NCI-H748 (cell line): ENCODE measurements at regions not wholly inside any gene's neighbourhood (a gene's known extent, or its start where the extent isn't known, plus 50 kb on each side); places are given as distances from the start of the nearest gene placed in this dataset.

Experiments used
- DNase-seq: peaks from one replicate; lab custom pipeline; 2025; ENCODE audit not compliant: unreplicated experiment; lab: John Stamatoyannopoulos, UW

- no peak for DNase-seq
These were observed 405.2 kb downstream of the ZNF608 start for GRCh38 chr5:124341066-124341858.

- DNase-seq = no peak
These were observed 408.4 kb downstream of the ZNF608 start for GRCh38 chr5:124337996-124338395.

- no peak for DNase-seq
These were observed 413.0 kb downstream of the ZNF608 start for GRCh38 chr5:124333298-124333979.

- no peak for DNase-seq
These were observed 414.2 kb downstream of the ZNF608 start for GRCh38 chr5:124332273-124332672.

GRCh38 chr5:124330595-124331220 lies 415.7 kb downstream of the ZNF608 start:
- no peak for DNase-seq

GRCh38 chr5:124328201-124328600 lies 418.2 kb downstream of the ZNF608 start:
- no peak for DNase-seq

- DNase-seq = no peak
These were observed 427.8 kb downstream of the ZNF608 start for GRCh38 chr5:124318661-124319060.

GRCh38 chr5:124317451-124317850 lies 429.0 kb downstream of the ZNF608 start:
- no peak for DNase-seq

GRCh38 chr5:124315741-124316415 lies 430.6 kb downstream of the ZNF608 start:
- DNase-seq = no peak

GRCh38 chr5:124310453-124310852 lies 436.0 kb downstream of the ZNF608 start:
- peak; percentile 92 for DNase-seq

- no peak for DNase-seq
These were observed 437.0 kb downstream of the ZNF608 start for GRCh38 chr5:124309241-124309980.

GRCh38 chr5:124303366-124303765 lies 443.1 kb downstream of the ZNF608 start:
- no peak for DNase-seq

- DNase-seq = no peak
These were observed 443.9 kb downstream of the ZNF608 start for GRCh38 chr5:124302533-124302932.

GRCh38 chr5:124301850-124302249 lies 444.6 kb downstream of the ZNF608 start:
- DNase-seq = no peak

- DNase-seq = no peak
These were observed 445.4 kb downstream of the ZNF608 start for GRCh38 chr5:124300815-124301621.

GRCh38 chr5:124297826-124298225 lies 448.6 kb downstream of the ZNF608 start:
- no peak for DNase-seq

- no peak for DNase-seq
These were observed 454.1 kb downstream of the ZNF608 start for GRCh38 chr5:124292322-124292855.

- peak; percentile 47 for DNase-seq
These were observed 456.7 kb downstream of the ZNF608 start for GRCh38 chr5:124289641-124290311.

- DNase-seq = no peak
These were observed 457.3 kb downstream of the ZNF608 start for GRCh38 chr5:124289130-124289529.
